GM19328 (cell line): ENCODE measurements at regions not wholly inside any gene's neighbourhood (a gene's known extent, or its start where the extent isn't known, plus 50 kb on each side); places are given as distances from the start of the nearest gene placed in this dataset.
A peak's percentile ranks its signal among the peaks of the same experiment; 100 is the strongest.

Experiments used
- ATAC-seq: cut with Tn5 transposase; IDR thresholded peaks from one replicate; pipeline ENCODE4 v1.9.1; 2021; ENCODE audit warnings: mild to moderate bottlenecking, moderate library complexity; ENCODE audit not compliant: unreplicated experiment

- no peak for ATAC-seq
Measured at GRCh38 chr17:77320044-77320440, 179.3 kb downstream of the SEC14L1 start.

DNA sequence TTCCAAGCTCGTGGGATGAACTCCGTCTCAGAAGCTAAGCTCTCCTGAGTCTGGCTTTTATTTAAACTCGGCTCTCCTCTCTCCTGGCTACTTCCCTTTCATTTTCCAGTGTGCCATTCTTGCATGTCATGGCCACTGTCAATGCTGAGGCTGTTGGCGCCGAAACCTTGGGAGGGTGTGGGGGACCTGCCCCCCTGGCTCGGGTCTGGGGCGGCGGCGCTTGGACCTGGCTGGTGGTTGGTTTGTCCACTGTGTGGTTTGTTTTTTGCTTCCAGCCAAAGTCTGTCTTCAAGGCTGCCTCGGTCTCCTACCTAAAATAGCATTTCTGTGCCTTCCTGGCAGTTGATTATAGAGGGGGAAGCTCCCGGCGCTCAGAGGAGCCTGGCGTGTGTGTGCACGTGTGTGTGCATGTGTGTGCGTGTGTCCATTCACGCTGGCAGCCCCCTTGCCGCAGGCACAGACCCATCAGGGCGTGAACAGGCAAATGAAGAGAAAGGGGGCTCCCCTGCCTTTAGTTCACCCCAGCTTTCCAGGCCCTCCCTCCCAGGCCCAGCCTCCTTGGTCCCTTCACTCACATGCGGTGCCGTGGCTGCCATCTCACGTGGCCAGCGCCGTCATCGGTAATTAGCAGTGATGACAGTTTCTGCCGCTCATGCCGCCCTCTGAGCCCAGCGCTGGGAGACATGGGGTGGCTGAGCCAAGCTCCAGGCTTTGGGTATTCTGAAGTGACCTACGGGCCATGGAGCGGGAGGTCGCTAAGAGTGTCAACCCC, 179.9 kb downstream of the SEC14L1 start:
- ATAC-seq = no peak

GRCh38 chr17:77321649-77322513, 181.1 kb downstream of the SEC14L1 start:
- no peak for ATAC-seq

DNA sequence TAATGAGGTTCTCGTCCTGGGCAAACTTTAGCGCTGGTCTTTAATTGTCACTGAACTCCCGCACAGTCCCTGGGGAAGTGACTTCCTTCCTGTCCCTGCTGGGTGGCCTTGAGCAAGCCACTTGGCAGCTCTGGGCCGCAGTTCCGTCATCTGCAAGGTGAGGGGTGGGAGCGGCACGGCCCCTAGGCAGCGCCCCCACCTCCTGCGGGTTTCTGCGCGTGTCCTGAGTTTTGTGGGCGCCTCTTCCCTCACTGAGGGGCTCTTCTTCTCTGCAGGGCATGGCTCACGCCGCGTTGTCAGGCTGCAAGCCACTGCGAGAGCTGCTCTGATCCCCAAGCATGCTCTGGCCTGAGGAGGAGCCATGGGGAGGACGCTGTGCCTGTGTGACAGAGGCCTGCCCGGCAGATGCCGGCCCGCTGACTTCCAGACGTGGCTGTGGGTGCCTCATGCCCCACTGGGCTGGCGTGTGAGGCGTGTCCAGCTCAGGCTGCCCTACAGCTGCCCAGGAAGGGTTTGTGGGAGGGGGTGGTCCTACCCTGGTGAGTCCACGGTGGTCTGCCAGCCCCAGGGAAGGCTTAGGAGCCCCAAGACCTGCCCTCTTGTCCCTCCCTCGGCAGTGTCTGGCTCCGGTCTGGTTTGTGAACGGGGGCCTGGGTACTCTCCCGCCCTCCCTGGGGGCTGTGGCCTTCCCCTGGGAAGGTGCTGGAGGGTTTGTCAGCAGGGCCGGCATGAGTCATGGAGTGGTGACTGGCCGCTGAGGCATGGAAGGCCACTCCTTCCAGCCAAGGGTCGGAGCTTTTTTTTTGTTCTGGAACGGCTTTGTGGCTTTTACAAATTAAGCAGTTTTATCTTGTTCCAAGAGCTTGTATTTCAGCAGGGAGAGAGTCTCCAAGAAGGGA, 182.0 kb downstream of the SEC14L1 start:
- no peak for ATAC-seq

DNA sequence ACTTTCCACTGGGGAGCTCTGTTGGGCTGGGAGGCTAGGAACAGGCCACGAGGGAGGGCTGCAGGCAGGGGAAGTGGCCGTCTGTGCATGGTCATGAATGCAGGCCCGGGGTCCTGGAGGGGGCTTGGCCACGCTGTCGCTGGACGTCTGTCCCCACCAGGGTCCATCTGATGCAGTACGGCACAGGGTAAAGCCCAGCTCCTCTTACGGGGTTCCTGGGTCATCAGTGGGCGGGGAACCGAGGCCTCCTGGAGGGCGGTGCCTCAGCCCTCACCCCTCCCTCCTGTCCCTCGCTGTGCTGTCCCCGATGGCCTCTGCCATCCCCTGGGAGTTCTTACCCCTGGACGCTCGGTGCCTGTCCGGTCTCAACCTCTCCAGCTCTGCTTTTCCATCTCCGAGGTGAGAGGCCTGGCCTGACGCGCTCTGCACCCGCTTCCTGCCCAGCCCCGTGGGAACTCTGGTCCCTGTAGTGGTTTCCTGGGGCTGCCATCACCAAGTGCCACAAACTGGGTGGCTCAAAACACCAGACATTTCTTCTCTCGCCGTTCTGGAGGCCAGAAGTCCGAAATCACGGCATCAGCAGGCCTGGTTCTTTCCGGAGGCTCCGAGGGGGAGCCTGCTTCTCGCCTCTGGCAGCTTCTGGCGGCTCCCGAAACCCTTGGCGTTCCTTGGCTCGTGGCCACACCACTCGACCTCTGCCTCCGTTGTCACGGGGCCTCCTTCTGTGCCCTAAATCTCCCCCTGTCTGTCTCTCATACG, 182.8 kb downstream of the SEC14L1 start:
- no peak for ATAC-seq

GRCh38 chr17:77324227-77324626, 183.5 kb downstream of the SEC14L1 start:
- no peak for ATAC-seq

DNA sequence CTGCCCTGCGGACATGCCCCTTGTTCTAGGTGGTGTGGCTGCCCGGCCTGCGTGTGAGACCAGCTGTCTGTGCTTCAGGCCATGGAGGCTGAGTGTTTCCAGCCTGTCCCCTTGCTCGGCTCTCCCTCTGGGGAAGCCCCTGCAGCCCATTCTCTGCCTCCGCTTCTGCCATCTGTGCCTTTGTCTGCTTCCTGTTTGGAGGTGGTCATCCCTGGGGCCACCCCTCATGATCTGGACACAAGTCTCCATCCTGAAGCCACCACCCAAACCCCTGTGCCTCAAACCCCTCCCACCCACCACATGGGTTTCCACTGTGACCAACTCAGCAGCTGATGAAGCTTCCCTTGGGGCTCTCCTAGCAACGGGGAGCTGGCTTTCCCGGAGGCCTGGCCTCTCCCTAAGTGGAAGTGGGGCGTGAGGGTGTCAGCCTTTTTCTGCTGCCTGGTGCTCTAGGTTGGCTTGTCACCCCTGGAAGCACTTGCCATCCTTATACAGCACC, 184.9 kb downstream of the SEC14L1 start:
- peak; percentile 22 for ATAC-seq

GRCh38 chr17:77326076-77326591, 185.4 kb downstream of the SEC14L1 start:
- ATAC-seq = no peak

DNA sequence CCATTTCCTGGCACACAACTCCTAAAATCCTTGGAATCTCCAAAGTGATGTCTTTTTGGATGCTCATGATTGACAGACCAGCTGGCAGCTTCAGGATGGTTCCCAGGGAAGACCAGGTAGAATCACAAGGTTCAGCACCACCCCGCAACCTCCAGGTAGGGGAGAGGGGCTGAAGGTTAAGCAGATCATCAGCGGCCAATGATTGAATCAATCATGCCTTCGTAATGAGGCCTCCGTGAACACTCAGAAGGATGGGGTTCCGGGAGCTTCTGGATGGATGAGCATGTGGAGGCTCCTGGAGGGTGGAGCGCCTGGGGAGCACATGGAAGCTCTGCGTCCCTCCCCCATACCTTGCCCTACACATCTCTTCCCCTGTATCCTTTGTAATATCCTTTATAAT, 185.9 kb downstream of the SEC14L1 start:
- ATAC-seq = no peak

DNA sequence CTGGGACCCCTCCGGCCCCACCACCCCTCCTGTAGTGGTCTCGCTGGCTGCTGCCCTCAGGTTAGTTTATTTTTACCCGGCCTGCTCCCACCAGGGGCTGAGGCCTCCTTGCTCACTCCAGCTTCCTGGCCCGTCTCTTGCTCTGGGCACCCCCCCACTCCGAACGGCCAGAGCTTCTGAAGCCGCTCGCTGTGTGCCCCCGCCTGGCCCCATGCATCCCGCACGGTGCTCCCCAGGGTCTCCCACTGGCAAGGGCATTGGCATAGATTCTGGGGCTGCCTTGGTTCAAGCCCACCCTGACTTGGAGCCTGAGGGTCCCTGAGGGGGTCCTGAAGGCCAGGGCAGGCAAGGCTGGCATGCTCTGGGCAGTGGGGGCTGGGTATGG, 186.4 kb downstream of the SEC14L1 start:
- no peak for ATAC-seq

DNA sequence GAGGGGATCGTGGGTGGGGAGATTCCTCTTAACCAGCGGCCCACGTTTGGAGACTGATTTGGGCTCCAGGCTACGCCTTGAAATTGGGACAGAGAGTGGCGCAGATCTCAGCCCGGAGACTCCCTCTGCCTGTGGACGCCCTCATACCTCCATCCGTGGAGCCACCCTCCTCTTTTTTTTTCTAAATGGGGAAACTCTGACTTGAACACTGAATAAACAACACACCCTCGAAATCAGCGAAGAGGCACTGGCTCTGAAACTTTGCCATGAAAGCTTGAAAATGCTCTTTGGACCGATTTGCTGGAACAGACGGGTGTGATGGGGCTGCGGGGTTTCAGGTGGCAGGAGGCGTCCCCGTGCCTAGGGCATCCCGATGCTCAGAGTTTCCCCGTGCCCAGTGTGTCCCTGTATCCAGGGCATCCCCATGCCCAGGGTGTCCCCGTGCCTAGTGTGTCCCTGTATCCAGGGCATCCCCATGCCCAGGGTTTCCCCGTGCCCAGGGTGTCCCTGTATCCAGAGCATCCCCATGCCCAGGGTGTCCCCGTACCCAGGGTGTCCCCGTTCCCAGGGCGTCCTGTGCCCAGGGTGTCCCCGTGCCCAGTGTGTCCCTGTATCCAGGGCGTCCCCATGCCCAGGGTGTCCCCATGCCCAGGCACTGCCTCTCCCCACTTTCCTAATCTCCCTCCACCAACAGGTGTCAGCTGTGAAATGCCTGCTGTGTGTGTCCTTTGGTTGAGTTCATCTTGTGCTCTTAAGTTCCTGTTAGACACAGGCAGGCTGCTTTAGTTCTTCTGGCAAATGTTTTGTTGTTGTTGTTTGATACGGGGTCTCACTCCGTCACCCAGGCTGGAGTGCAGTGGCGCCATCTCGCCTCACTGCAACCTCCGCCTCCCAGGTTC, 187.0 kb downstream of the SEC14L1 start:
- no peak for ATAC-seq

DNA sequence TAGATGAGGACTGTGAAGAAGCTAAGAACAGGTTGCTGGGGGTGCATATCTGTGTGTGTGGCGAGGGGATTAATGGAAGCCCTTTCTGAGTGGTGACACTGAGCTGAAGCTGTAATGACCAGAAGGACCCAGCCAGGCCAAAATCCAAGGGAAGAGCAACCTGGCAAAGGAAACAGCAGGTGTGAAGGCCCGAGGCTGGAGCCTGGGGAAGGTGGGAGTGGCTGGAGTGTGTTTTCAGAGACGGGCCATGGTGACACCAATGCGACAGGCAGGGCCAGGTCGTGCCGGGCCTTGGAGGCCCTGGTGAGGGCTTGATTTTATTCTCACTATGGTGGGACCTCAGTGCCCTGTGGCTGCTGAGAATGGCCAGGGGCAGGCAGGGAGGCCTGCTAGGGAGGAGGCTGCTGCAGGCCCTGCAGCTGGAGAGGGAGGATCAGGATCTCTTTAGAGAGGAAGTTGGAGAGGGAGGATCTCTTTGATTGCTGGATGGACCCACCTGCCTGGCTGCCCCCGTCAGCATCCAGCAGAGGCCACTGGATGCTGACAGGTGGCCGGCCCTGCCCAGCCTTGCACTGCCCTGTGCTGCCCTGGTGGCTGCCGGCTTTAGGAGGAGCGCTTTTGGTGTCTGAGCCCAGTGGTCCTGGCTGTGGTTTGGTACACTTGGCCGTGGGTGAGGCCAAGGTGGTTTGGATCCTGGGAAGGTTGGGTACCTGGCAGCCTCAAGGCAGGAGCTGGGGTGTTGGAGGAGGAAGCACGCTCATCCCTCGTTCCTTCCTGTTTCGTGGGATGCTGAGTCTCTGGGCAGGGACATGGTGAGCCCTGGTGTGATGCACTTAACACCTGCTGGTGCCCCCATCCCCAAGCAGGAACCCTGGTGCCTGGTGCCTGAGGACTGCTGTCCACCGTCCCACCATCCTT, 188.3 kb downstream of the SEC14L1 start:
- no peak for ATAC-seq

DNA sequence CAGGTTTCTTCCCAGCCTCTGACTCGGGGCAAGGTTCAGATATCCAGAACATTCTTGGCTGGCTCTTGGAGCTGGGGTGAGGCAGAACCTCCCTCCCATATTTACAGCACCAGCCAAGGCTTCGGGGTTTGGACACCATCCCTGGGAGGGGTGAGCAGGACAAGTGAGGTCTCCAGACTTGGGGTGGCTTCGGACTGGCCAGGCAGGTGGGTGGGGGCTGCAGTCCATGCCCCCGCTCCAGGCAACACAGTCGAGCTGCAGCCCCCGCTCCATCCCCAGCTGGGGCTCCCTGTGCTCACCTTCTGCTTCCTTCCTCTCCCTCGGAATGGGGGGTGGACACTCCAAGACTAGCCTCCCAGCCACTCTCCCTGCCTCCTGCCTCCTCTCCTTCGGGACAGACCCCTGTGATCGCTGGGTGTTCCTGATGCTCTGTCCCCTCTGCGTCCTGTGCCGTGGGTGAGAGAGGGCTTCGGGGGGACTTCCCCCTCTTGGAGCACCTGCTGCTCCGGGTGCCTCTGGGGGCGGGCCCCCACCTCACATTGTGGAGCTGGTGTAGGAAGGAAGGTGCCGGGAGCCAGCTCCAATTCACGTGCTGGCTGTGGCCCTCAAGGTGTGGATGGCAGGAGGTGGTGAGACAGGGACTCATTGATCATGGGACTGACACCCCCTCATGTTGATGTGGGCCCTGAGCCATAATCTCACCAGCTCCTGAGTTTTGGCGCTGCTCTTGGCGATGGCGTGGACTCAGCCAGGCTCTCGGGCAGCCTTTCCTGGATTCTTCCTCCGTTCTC, 189.2 kb downstream of the SEC14L1 start:
- ATAC-seq = no peak

GRCh38 chr17:77330602-77331081, 189.9 kb downstream of the SEC14L1 start:
- ATAC-seq = no peak

- no peak for ATAC-seq
Measured at GRCh38 chr17:77331301-77331864, 190.6 kb downstream of the SEC14L1 start.
